ENCODE measurements at regions not wholly inside any gene's neighbourhood (a gene's known extent, or its start where the extent isn't known, plus 50 kb on each side); places are given as distances from the start of the nearest gene placed in this dataset.
A peak's percentile ranks its signal among the peaks of the same experiment; 100 is the strongest.

DNA sequence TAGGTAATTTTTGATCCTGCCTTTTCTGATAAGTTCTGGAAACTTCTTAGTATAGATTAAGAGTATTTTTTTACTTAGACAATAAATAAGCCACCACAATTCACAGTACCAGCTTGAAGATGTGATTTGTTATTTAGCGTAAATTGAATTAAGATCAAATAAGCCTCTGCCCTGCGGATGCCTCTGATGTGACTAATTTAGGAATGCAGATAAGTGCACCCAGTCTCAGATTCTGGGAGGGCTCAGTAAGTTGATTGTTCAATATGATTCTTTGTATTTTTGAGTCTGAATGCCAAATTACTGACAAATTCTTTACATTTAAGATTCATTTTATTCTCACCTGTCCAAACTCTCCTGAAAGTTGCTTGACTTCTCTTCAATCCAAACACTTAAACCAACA is 147.5 kb downstream of the THBS2 start:
- H3K27me3 ChIP-seq (ENCODE audit: insufficient read depth) = no peaks in the 10 kb centered on the region
- H3K79me2 ChIP-seq (ENCODE audit: insufficient read depth) = no peaks in the 10 kb centered on the region
- no peak overlapping the region for H3K4me3 ChIP-seq (ENCODE audit: low read depth in 2 of 2, low read length in 1 of 2)
- peak overlapping the region; percentile 37; the same call in 1 of the 2 replicates for H3K4me2 ChIP-seq
- DNase-seq = no peak
- H3K9me3 ChIP-seq = no peaks in the 10 kb centered on the region
- H2AFZ ChIP-seq (ENCODE audit: low read depth) = no peak overlapping the region
- ChIA-PET CTCF (no interaction called here), POLR2A (no interaction called here)
- no peak overlapping the region for H3K9ac ChIP-seq
- H3K9me2 ChIP-seq = no peaks in the 10 kb centered on the region
- no peaks in the 10 kb centered on the region for H4K20me1 ChIP-seq (ENCODE audit: insufficient read depth)
- H3K36me3 ChIP-seq (replicated peaks in 1 of 2; ENCODE audit: control insufficient read depth in 1 of 2, insufficient read depth in 2 of 2, low read length in 1 of 2) = no peaks in the 10 kb centered on the region
- H3K4me1 ChIP-seq (ENCODE audit: control insufficient read depth in 1 of 2, insufficient read depth in 2 of 2, low read depth in 1 of 2, low read length in 1 of 2) = no peaks in the 10 kb centered on the region; a peak in 1 of 4 replicates
- no peak overlapping the region for H3K27ac ChIP-seq (ENCODE audit: low read depth in 2 of 2, low read length in 1 of 2)
- H3F3A ChIP-seq (replicated peaks; ENCODE audit: insufficient read depth) = no peaks in the 10 kb centered on the region
- WGBS (ENCODE audit: low lambda C conversion rate) = 30% methylated on average over 2 of the region's 2 CpGs
- TF ChIP-seq, protein P1, sequence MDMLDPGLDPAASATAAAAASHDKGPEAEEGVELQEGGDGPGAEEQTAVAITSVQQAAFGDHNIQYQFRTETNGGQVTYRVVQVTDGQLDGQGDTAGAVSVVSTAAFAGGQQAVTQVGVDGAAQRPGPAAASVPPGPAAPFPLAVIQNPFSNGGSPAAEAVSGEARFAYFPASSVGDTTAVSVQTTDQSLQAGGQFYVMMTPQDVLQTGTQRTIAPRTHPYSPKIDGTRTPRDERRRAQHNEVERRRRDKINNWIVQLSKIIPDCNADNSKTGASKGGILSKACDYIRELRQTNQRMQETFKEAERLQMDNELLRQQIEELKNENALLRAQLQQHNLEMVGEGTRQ (IDR thresholded peaks at IDR 0.05; ENCODE audit: borderline replicate concordance, low read depth, low read length) = no peak
- peak; percentile 17; the same call in 1 of the 2 replicates for TF ChIP-seq TCF12 (IDR thresholded peaks at IDR 0.05)
- peak; percentile 21; the same call in 1 of the 2 replicates for TF ChIP-seq FOSL2 (IDR thresholded peaks at IDR 0.05; ENCODE audit: borderline replicate concordance, low read depth)
- TF ChIP-seq NRF1 (IDR thresholded peaks at IDR 0.05; ENCODE audit: low read depth, low read length) = no peak
- TF ChIP-seq PBX3 (IDR thresholded peaks at IDR 0.05) = no peak
- no peak for TF ChIP-seq MEF2A (IDR thresholded peaks at IDR 0.05; ENCODE audit: borderline replicate concordance, low read depth)
- TF ChIP-seq RXRA (IDR thresholded peaks at IDR 0.05; ENCODE audit: borderline replicate concordance, low read depth) = no peak
- no peak for TF ChIP-seq RAD21 (IDR thresholded peaks at IDR 0.05; ENCODE audit: low read length)
- peak; percentile 34; the same call in 1 of the 2 replicates for TF ChIP-seq JUND (IDR thresholded peaks at IDR 0.05)
- TF ChIP-seq IRF3 (IDR thresholded peaks at IDR 0.05; ENCODE audit: low read depth, low read length) = no peak
- TF ChIP-seq FOXJ3 (CRISPR knock-in tag; IDR thresholded peaks at IDR 0.05) = no peak
- no peak for TF ChIP-seq FOXM1 (IDR thresholded peaks at IDR 0.05; ENCODE audit: low read depth)
- no peak for TF ChIP-seq RCOR1 (IDR thresholded peaks at IDR 0.05; ENCODE audit: low read length)
- no peak for TF ChIP-seq USF1 (IDR thresholded peaks at IDR 0.05; ENCODE audit: borderline replicate concordance, low read depth)
- no peak for TF ChIP-seq CHD2 (IDR thresholded peaks at IDR 0.05; ENCODE audit: low read length, partially characterized antibody)
- TF ChIP-seq GATA2 (CRISPR knock-in tag; IDR thresholded peaks at IDR 0.05) = no peak
- no peak for TF ChIP-seq ELF1 (IDR thresholded peaks at IDR 0.05)
